ENCODE measurements at regions not wholly inside any gene's neighbourhood (a gene's known extent, or its start where the extent isn't known, plus 50 kb on each side); places are given as distances from the start of the nearest gene placed in this dataset.

- TF ChIP-seq CHD7 (IDR thresholded peaks at IDR 0.05; ENCODE audit: insufficient replicate concordance, low read length) = no peak
- no peak for TF ChIP-seq ATF2 (IDR thresholded peaks at IDR 0.05; ENCODE audit: low read length)
- TF ChIP-seq POLR2AphosphoS5 (IDR thresholded peaks at IDR 0.05; ENCODE audit: low read depth, low read length) = no peak
- TF ChIP-seq USF2 (IDR thresholded peaks at IDR 0.05; ENCODE audit: low read length) = no peak
- TF ChIP-seq SIRT6 (IDR thresholded peaks at IDR 0.05; ENCODE audit: low read length) = no peak
- TF ChIP-seq CBX5 (IDR thresholded peaks at IDR 0.05; ENCODE audit: low read depth, low read length) = no peak
- no peak for TF ChIP-seq BCL11A (IDR thresholded peaks at IDR 0.05; ENCODE audit: low read depth in 2 of 2, low read length in 2 of 2)
- no peak for TF ChIP-seq CTBP2 (IDR thresholded peaks at IDR 0.05; ENCODE audit: borderline replicate concordance, insufficient read depth, insufficient read length, low read length)
- TF ChIP-seq SAP30 (IDR thresholded peaks at IDR 0.05; ENCODE audit: insufficient read depth, insufficient replicate concordance, low read length) = no peak
Measured at GRCh38 chr10:33819206-33819605, 484.7 kb upstream of the NRP1 start (continued).

All from H1 (cell line).